Fibroblast of lung (primary cell): ENCODE measurements at regions not wholly inside any gene's neighbourhood (a gene's known extent, or its start where the extent isn't known, plus 50 kb on each side); places are given as distances from the start of the nearest gene placed in this dataset.

Experiments used
- DNase-seq, 2 donors: peaks; one replicate each; pipeline versions ENCODE4 v3.0.0 to v3.0.0-alpha.2; 2010; ENCODE audit warnings: low read depth in 2 of 2
- H2AFZ ChIP-seq: 2 replicates; pipeline ENCODE4 v1.5.1; 2012; ENCODE audit warnings: low read length, control low read depth, inconsistent platforms
- H3K27ac ChIP-seq: 2 replicates; pipeline ENCODE4 v1.5.1; 2011; ENCODE audit warnings: low read length, control low read depth; ENCODE audit not compliant: insufficient read depth
- H3K27me3 ChIP-seq: 2 replicates; pipeline ENCODE4 v1.5.1; 2011; ENCODE audit warnings: mild to moderate bottlenecking, low read length; ENCODE audit not compliant: control insufficient read depth, insufficient read depth
- H3K36me3 ChIP-seq: 2 replicates; pipeline ENCODE4 v1.5.1; 2011; ENCODE audit warnings: low read length; ENCODE audit not compliant: control insufficient read depth, insufficient read depth
- H3K4me1 ChIP-seq: 2 replicates; pipeline ENCODE4 v1.5.1; 2011; ENCODE audit warnings: low read length; ENCODE audit not compliant: control insufficient read depth, insufficient read depth; ENCODE audit errors: extremely low read depth
- H3K4me2 ChIP-seq: 2 replicates; pipeline ENCODE4 v1.5.1; 2011; ENCODE audit warnings: low read length, control low read depth; ENCODE audit not compliant: insufficient read depth; ENCODE audit errors: extremely low read depth
- H3K4me3 ChIP-seq, 4 experiments: fragments of 200-600 bp in 1 of 4; sonication (generic) in 1 of 4; replicated peaks in 1 of 4; 2 replicates each; pipeline ENCODE4 v1.5.1; 2011 to 2016; ENCODE audit warnings: low read length in 4 of 4, low read depth in 3 of 4, mild to moderate bottlenecking in 3 of 4, control low read depth in 2 of 4, inconsistent platforms in 1 of 4, mixed read lengths in 1 of 4; ENCODE audit not compliant: insufficient read depth in 1 of 4; ENCODE audit errors: control extremely low read depth in 1 of 4
- H3K79me2 ChIP-seq: 2 replicates; pipeline ENCODE4 v1.5.1; 2012; ENCODE audit warnings: mild to moderate bottlenecking, low read length, inconsistent platforms; ENCODE audit not compliant: control insufficient read depth, insufficient read depth
- H3K9ac ChIP-seq: 2 replicates; pipeline ENCODE4 v1.5.1; 2011; ENCODE audit warnings: mild to moderate bottlenecking, low read length, control low read depth; ENCODE audit not compliant: insufficient read depth
- H3K9me3 ChIP-seq: 2 replicates; pipeline ENCODE4 v1.5.1; 2012; ENCODE audit warnings: low read depth, low read length; ENCODE audit not compliant: control insufficient read depth, insufficient read depth
- H4K20me1 ChIP-seq: 2 replicates; pipeline ENCODE4 v1.5.1; 2011; ENCODE audit warnings: low read length; ENCODE audit not compliant: control insufficient read depth, insufficient read depth; ENCODE audit errors: extremely low read depth
- EZH2 ChIP-seq: IDR thresholded peaks from 2 replicates; pipeline ENCODE4 v1.5.1; 2012; ENCODE audit warnings: low read length, control low read depth, mild to moderate bottlenecking; ENCODE audit errors: missing control alignments
- TF ChIP-seq, protein P1 (sequence below), 2 donors: IDR thresholded peaks in 1 of 2; conservative IDR thresholded peaks in 1 of 2; 1 replicate in 1 of 2; 2 replicates in 1 of 2; pipeline ENCODE4 v1.5.1; 2011 to 2012; ENCODE audit warnings: low read length in 2 of 2, control low read depth in 1 of 2, inconsistent platforms in 1 of 2, low read depth in 1 of 2, mild to moderate bottlenecking in 1 of 2

DNA sequence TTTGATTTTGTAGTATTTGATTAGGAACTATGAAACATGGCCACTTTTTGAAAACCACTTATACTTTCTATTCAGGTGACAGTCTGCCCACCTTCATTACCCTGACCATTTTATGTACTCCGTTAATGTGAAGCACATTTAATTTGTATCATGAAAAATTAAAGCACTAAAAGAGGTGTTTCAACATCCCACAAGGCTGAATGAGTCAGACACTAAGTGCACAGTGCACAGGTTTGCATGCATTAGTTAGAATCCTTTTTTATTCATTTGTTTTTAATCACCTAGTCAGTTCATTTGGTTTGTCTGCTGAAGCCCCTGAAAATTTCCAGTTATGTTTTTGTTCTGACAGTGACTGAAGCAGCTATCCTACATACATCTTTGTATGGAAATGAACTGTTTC lies 271.0 kb downstream of the SLITRK5 start:
- Histone ChIP-seq H3K79me2 (no peaks in the 10 kb centered on the region), H3K9ac (no peak overlapping the region), H3K9me3 (no peaks in the 10 kb centered on the region), H2AFZ (no peak overlapping the region), H3K36me3 (no peaks in the 10 kb centered on the region), H4K20me1 (no peaks in the 10 kb centered on the region), H3K4me2 (no peak overlapping the region), H3K27me3 (no peaks in the 10 kb centered on the region), H3K4me1 (no peaks in the 10 kb centered on the region), H3K27ac (no peak overlapping the region), H3K4me3 (no peak overlapping the region)
- DNase-seq, result peak; percentile 3 to 6
- no peak for TF ChIP-seq EZH2
- TF ChIP-seq, protein P1, sequence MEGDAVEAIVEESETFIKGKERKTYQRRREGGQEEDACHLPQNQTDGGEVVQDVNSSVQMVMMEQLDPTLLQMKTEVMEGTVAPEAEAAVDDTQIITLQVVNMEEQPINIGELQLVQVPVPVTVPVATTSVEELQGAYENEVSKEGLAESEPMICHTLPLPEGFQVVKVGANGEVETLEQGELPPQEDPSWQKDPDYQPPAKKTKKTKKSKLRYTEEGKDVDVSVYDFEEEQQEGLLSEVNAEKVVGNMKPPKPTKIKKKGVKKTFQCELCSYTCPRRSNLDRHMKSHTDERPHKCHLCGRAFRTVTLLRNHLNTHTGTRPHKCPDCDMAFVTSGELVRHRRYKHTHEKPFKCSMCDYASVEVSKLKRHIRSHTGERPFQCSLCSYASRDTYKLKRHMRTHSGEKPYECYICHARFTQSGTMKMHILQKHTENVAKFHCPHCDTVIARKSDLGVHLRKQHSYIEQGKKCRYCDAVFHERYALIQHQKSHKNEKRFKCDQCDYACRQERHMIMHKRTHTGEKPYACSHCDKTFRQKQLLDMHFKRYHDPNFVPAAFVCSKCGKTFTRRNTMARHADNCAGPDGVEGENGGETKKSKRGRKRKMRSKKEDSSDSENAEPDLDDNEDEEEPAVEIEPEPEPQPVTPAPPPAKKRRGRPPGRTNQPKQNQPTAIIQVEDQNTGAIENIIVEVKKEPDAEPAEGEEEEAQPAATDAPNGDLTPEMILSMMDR (conservative IDR thresholded peaks at IDR 0.05 in 1 of 2, IDR thresholded peaks at IDR 0.05 in 1 of 2; ENCODE audit: low read depth in 1 of 2, low read length in 2 of 2), result no peak

DNA sequence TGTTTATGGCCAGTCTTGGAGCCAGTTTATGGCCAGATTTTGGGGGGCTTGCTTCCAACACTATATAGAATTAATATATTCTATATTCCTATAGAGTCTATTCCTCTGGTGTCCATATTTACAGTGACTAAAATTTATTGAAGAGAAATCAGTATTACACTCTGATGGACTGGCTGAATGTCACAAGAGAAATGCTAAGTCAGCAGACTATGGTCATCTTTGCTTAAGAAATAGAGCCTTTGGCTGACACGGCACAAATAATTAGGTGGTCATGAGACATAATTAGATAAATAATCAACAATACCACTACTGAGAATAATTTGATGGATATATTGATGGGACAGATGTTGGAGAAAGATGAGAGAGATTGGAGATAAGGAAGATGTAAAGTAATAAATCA lies 272.9 kb downstream of the SLITRK5 start:
- no peak overlapping the region for H3K9ac ChIP-seq
- no peak overlapping the region for H3K4me2 ChIP-seq
- DNase-seq, result no peak
- H3K27ac ChIP-seq, result no peak overlapping the region
- no peaks in the 10 kb centered on the region for H3K36me3 ChIP-seq
- no peaks in the 10 kb centered on the region for H3K27me3 ChIP-seq
- no peak overlapping the region for H2AFZ ChIP-seq
- H3K4me1 ChIP-seq, result no peaks in the 10 kb centered on the region
- no peaks in the 10 kb centered on the region for H4K20me1 ChIP-seq
- H3K4me3 ChIP-seq, result no peak overlapping the region
- no peaks in the 10 kb centered on the region for H3K9me3 ChIP-seq
- TF ChIP-seq, protein P1 (conservative IDR thresholded peaks at IDR 0.05 in 1 of 2, IDR thresholded peaks at IDR 0.05 in 1 of 2; ENCODE audit: low read depth in 1 of 2, low read length in 2 of 2), result no peak
- TF ChIP-seq EZH2, result no peak
- no peaks in the 10 kb centered on the region for H3K79me2 ChIP-seq

DNA sequence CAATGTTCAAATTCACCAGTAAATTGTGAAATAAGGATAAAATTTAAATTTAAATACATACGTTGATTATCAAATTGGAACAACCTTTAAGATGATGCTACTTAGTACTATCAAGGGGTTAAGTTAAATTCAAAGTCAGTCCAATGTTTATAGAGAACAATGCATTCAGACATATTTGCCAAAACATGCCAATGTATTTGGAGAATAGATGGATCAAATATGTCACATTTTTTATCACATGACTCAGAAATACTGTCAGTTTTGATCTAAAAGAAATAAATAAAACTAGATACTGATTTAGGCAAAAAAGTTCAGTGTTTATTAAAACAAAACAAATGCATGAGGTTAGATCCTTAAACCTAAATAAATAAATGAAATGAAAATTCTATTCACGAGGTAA lies 281.2 kb downstream of the SLITRK5 start:
- Histone ChIP-seq H3K36me3 (no peaks in the 10 kb centered on the region), H2AFZ (no peak overlapping the region)
- no peak for DNase-seq

More for the DNA sequence above, 281.2 kb downstream of the SLITRK5 start:
- Histone ChIP-seq H3K9ac (no peak overlapping the region), H3K4me1 (no peaks in the 10 kb centered on the region), H3K4me3 (no peak overlapping the region), H3K4me2 (no peak overlapping the region), H4K20me1 (no peaks in the 10 kb centered on the region), H3K79me2 (no peaks in the 10 kb centered on the region), H3K27ac (no peak overlapping the region), H3K9me3 (no peaks in the 10 kb centered on the region), H3K27me3 (no peaks in the 10 kb centered on the region)
- TF ChIP-seq EZH2, result no peak
- TF ChIP-seq, protein P1 (conservative IDR thresholded peaks at IDR 0.05 in 1 of 2, IDR thresholded peaks at IDR 0.05 in 1 of 2; ENCODE audit: low read depth in 1 of 2, low read length in 2 of 2), result no peak
